ENCODE measurements at regions not wholly inside any gene's neighbourhood (a gene's known extent, or its start where the extent isn't known, plus 50 kb on each side); places are given as distances from the start of the nearest gene placed in this dataset.

DNA sequence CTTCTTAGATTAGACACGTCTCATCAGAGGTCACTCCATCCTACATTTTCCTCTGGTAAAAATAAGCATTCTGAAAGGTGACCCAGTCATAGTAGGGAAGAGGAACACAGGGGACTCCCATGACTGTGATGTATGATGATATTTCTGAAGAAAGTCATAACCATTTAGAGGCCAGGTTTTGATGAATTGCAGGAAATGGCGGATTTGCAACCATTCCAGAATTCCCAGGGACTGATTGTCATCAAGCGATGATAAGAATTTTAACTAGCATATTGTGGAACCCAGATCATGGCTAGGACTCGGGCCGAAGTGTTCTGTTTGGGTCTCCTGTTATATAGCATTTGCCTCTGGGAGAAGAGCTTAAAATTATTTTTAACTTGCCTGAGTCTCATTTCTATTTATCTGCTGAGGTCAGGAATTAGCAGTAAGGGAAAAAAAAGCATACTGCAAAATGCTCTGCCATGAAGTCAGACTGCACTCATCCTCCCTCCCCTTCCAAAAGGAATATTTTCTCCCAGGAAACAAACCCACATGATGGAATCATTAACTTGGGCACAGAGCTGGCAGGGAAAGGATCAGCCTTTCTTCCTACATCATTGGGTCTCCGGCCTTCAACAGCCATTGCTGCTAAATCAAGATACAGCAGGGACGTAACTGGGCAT lies 286.7 kb downstream of the HLX start:
- Histone ChIP-seq H3K27ac (replicated peaks; ENCODE audit: low read length) (no peak overlapping the region), H3K4me1 (ENCODE audit: control insufficient read depth in 2 of 2, insufficient read depth in 1 of 2, low read depth in 1 of 2, low read length in 2 of 2) (peaks cover 0 to 9% of the 10 kb centered on the region in 2 donors), H3K9me3 (replicated peaks in 1 of 2; ENCODE audit: control insufficient read depth in 2 of 2, insufficient read depth in 1 of 2, low read depth in 1 of 2, low read length in 2 of 2) (no peaks in the 10 kb centered on the region), H4K91ac (ENCODE audit: low read depth, low read length, poor library complexity) (no peak overlapping the region), H3K9ac (ENCODE audit: low read depth, low read length, poor library complexity) (no peak overlapping the region), H3K79me1 (ENCODE audit: low read depth, low read length) (no peaks in the 10 kb centered on the region), H2BK120ac (ENCODE audit: low read depth, low read length) (no peak overlapping the region), H4K8ac (ENCODE audit: low read depth, low read length) (no peak overlapping the region), H2BK5ac (ENCODE audit: low read length) (no peak overlapping the region), H3K18ac (ENCODE audit: low read length) (no peak overlapping the region), H3K4me2 (ENCODE audit: insufficient read depth, low read length, poor library complexity, severe bottlenecking) (no peak overlapping the region), H3K36me3 (replicated peaks in 1 of 2; ENCODE audit: control insufficient read depth in 2 of 2, insufficient read depth in 2 of 2, low read length in 2 of 2) (no peaks in the 10 kb centered on the region), H3K27me3 (ENCODE audit: control insufficient read depth in 3 of 3, insufficient read depth in 3 of 3, low read depth in 1 of 3, low read length in 3 of 3) (no peaks in the 10 kb centered on the region), H2AFZ (ENCODE audit: low read length) (no peak overlapping the region), H2AK5ac (ENCODE audit: low read depth, low read length) (no peak overlapping the region), H2BK12ac (ENCODE audit: low read length) (no peak overlapping the region), H3K14ac (ENCODE audit: low read length) (no peak overlapping the region), H2BK15ac (ENCODE audit: low read length) (no peak overlapping the region), H3K4ac (ENCODE audit: low read length) (no peak overlapping the region), H3K4me3 (ENCODE audit: low read length in 2 of 2) (no peak overlapping the region), H3K23ac (ENCODE audit: low read depth, low read length, poor library complexity) (no peak overlapping the region)
- WGBS, 2 donors (ENCODE audit: extremely low coverage in 2 of 2, insufficient read length in 2 of 2, insufficient replicate concordance in 1 of 2) = no CpG with 5 or more reads among the region's 7 CpGs
- no peak for DNase-seq (ENCODE audit: low spot score)

DNA sequence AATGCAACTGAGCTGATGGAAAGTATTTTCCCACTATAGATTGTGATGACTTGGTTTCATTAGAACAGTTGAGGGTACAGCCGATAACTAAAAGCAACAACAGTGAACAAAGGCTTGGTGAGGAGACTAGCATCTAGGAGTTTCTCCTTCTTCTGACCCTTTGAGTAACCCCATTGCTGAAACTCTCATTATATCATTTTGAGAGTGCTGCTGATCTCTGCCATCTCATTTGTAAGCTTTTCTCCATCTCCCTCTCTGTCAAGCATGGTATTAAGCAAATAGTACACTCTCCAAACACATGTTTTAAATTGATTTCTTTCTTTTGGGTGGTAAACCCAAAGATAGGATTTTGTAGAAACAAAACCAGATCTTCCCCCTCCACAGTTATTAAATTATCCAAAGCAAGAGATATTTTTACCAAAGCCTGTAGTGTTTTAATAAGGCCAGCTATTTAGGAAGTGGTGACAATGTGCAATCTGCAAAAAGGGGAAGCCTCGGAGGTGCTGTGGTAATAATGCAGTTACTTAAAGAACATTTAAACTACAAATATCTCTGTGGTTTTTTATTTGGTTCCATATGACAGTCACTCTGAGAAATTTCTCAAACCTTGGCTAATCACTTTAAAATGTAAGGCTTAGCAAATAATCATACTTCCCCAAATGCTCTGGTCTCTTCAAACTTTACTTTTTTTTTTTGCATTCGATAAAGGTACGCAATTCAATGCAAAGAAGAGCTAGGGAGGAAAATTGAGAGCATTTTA lies 287.5 kb downstream of the HLX start:
- Histone ChIP-seq H3K4me2 (ENCODE audit: insufficient read depth, low read length, poor library complexity, severe bottlenecking) (no peak overlapping the region), H3K4ac (ENCODE audit: low read length) (no peak overlapping the region), H3K27me3 (ENCODE audit: control insufficient read depth in 3 of 3, insufficient read depth in 3 of 3, low read depth in 1 of 3, low read length in 3 of 3) (no peaks in the 10 kb centered on the region), H3K18ac (ENCODE audit: low read length) (no peak overlapping the region), H2BK12ac (ENCODE audit: low read length) (no peak overlapping the region), H3K9me3 (replicated peaks in 1 of 2; ENCODE audit: control insufficient read depth in 2 of 2, insufficient read depth in 1 of 2, low read depth in 1 of 2, low read length in 2 of 2) (no peaks in the 10 kb centered on the region), H4K8ac (ENCODE audit: low read depth, low read length) (no peak overlapping the region), H3K14ac (ENCODE audit: low read length) (no peak overlapping the region), H2BK15ac (ENCODE audit: low read length) (no peak overlapping the region), H2BK120ac (ENCODE audit: low read depth, low read length) (no peak overlapping the region), H3K23ac (ENCODE audit: low read depth, low read length, poor library complexity) (no peak overlapping the region), H2AFZ (ENCODE audit: low read length) (no peak overlapping the region), H3K27ac (replicated peaks; ENCODE audit: low read length) (no peak overlapping the region), H3K4me1 (ENCODE audit: control insufficient read depth in 2 of 2, insufficient read depth in 1 of 2, low read depth in 1 of 2, low read length in 2 of 2) (peaks cover 0 to 9% of the 10 kb centered on the region in 2 donors), H3K36me3 (replicated peaks in 1 of 2; ENCODE audit: control insufficient read depth in 2 of 2, insufficient read depth in 2 of 2, low read length in 2 of 2) (no peaks in the 10 kb centered on the region), H2AK5ac (ENCODE audit: low read depth, low read length) (no peak overlapping the region), H2BK5ac (ENCODE audit: low read length) (no peak overlapping the region), H3K9ac (ENCODE audit: low read depth, low read length, poor library complexity) (no peak overlapping the region), H3K79me1 (ENCODE audit: low read depth, low read length) (no peaks in the 10 kb centered on the region), H4K91ac (ENCODE audit: low read depth, low read length, poor library complexity) (no peak overlapping the region), H3K4me3 (ENCODE audit: low read length in 2 of 2) (no peak overlapping the region)
- DNase-seq (ENCODE audit: low spot score) = no peak
- WGBS, 2 donors (ENCODE audit: extremely low coverage in 2 of 2, insufficient read length in 2 of 2, insufficient replicate concordance in 1 of 2) = no CpG with 5 or more reads among the region's 4 CpGs

DNA sequence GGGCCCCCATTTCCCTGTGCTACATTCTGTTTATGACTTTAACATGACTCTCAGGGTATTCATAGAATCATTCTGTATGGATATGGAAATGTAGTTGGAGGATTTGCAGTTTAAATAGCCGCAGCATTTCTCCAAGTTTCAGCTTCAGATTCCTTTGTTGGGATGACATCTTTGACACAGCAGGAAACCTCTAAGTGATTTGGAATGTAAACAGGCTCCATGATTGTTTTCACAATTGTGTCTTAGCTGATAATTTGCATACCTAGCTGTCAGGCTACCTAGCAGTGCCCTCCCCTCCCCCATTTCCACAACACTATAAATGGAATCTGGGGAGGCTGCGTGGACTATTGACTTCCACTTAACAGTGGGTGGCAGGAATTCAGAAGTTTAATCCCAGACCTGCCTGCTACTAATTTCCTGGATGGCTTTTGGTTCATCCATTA lies 290.2 kb downstream of the HLX start:
- peak; percentile 36 for DNase-seq (ENCODE audit: low spot score)
- no CpG with 5 or more reads among the region's 2 CpGs for WGBS, 2 donors (ENCODE audit: extremely low coverage in 2 of 2, insufficient read length in 2 of 2, insufficient replicate concordance in 1 of 2)
- Histone ChIP-seq H3K4me1 (ENCODE audit: control insufficient read depth in 2 of 2, insufficient read depth in 1 of 2, low read depth in 1 of 2, low read length in 2 of 2) (peaks cover 0 to 5% of the 10 kb centered on the region in 2 donors), H2BK120ac (ENCODE audit: low read depth, low read length) (no peak overlapping the region), H3K9ac (ENCODE audit: low read depth, low read length, poor library complexity) (no peak overlapping the region), H4K91ac (ENCODE audit: low read depth, low read length, poor library complexity) (no peak overlapping the region), H3K27ac (replicated peaks; ENCODE audit: low read length) (no peak overlapping the region), H2BK15ac (ENCODE audit: low read length) (no peak overlapping the region), H3K27me3 (ENCODE audit: control insufficient read depth in 3 of 3, insufficient read depth in 3 of 3, low read depth in 1 of 3, low read length in 3 of 3) (no peaks in the 10 kb centered on the region), H3K14ac (ENCODE audit: low read length) (no peak overlapping the region), H3K18ac (ENCODE audit: low read length) (no peak overlapping the region), H3K23ac (ENCODE audit: low read depth, low read length, poor library complexity) (no peak overlapping the region), H3K4me2 (ENCODE audit: insufficient read depth, low read length, poor library complexity, severe bottlenecking) (no peak overlapping the region), H3K79me1 (ENCODE audit: low read depth, low read length) (no peaks in the 10 kb centered on the region), H3K4me3 (ENCODE audit: low read length in 2 of 2) (no peak overlapping the region), H2AFZ (ENCODE audit: low read length) (no peak overlapping the region), H2BK5ac (ENCODE audit: low read length) (no peak overlapping the region), H2BK12ac (ENCODE audit: low read length) (no peak overlapping the region), H4K8ac (ENCODE audit: low read depth, low read length) (no peak overlapping the region), H3K4ac (ENCODE audit: low read length) (no peak overlapping the region), H3K9me3 (replicated peaks in 1 of 2; ENCODE audit: control insufficient read depth in 2 of 2, insufficient read depth in 1 of 2, low read depth in 1 of 2, low read length in 2 of 2) (no peaks in the 10 kb centered on the region), H3K36me3 (replicated peaks in 1 of 2; ENCODE audit: control insufficient read depth in 2 of 2, insufficient read depth in 2 of 2, low read length in 2 of 2) (no peaks in the 10 kb centered on the region), H2AK5ac (ENCODE audit: low read depth, low read length) (no peak overlapping the region)

DNA sequence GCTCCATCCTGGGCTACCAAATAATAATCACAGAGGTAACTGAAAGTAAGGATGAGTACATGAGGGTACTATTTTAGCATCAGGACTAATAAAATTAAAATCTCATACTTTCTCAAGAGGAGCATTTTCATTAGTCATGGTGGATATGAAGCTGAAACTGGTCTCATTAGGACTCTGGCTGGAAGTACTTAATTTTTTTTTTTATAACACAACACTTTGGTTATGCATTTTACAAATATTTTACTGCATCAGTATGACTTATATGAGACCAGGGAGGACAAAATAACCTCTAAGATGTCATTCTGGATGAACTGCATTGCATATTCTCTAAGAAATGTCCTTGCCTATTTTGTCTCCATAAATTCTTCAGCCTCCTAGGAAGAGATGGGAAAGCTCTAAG lies 290.9 kb downstream of the HLX start:
- Histone ChIP-seq H2BK5ac (ENCODE audit: low read length) (no peak overlapping the region), H2BK12ac (ENCODE audit: low read length) (no peak overlapping the region), H3K18ac (ENCODE audit: low read length) (no peak overlapping the region), H2AFZ (ENCODE audit: low read length) (no peak overlapping the region), H2BK15ac (ENCODE audit: low read length) (no peak overlapping the region), H2AK5ac (ENCODE audit: low read depth, low read length) (no peak overlapping the region), H3K9ac (ENCODE audit: low read depth, low read length, poor library complexity) (no peak overlapping the region), H3K9me3 (replicated peaks in 1 of 2; ENCODE audit: control insufficient read depth in 2 of 2, insufficient read depth in 1 of 2, low read depth in 1 of 2, low read length in 2 of 2) (no peaks in the 10 kb centered on the region), H3K4me3 (ENCODE audit: low read length in 2 of 2) (no peak overlapping the region), H3K27me3 (ENCODE audit: control insufficient read depth in 3 of 3, insufficient read depth in 3 of 3, low read depth in 1 of 3, low read length in 3 of 3) (no peaks in the 10 kb centered on the region), H3K4me1 (ENCODE audit: control insufficient read depth in 2 of 2, insufficient read depth in 1 of 2, low read depth in 1 of 2, low read length in 2 of 2) (peaks cover 0 to 5% of the 10 kb centered on the region in 2 donors), H2BK120ac (ENCODE audit: low read depth, low read length) (no peak overlapping the region), H3K27ac (replicated peaks; ENCODE audit: low read length) (no peak overlapping the region), H3K79me1 (ENCODE audit: low read depth, low read length) (no peaks in the 10 kb centered on the region), H3K23ac (ENCODE audit: low read depth, low read length, poor library complexity) (no peak overlapping the region), H4K91ac (ENCODE audit: low read depth, low read length, poor library complexity) (no peak overlapping the region), H3K4ac (ENCODE audit: low read length) (no peak overlapping the region), H3K4me2 (ENCODE audit: insufficient read depth, low read length, poor library complexity, severe bottlenecking) (no peak overlapping the region), H4K8ac (ENCODE audit: low read depth, low read length) (no peak overlapping the region), H3K14ac (ENCODE audit: low read length) (no peak overlapping the region), H3K36me3 (replicated peaks in 1 of 2; ENCODE audit: control insufficient read depth in 2 of 2, insufficient read depth in 2 of 2, low read length in 2 of 2) (no peaks in the 10 kb centered on the region)
- no peak for DNase-seq (ENCODE audit: low spot score)

All from neuronal stem cell (in vitro differentiated cells).